Caco-2 (cell line): ENCODE measurements at regions not wholly inside any gene's neighbourhood (a gene's known extent, or its start where the extent isn't known, plus 50 kb on each side); places are given as distances from the start of the nearest gene placed in this dataset.

ENCODE experiments used
- BruUV-seq: library from RNA; stranded (reverse); fragments of 400-500 nt; replicated peaks from 2 replicates; lab custom pipeline; 2021; lab: Mats Ljungman, UMichigan
- CTCF ChIA-PET: fragments of 300-600 bp; sonication (Branson Sonifier 250); formaldehyde crosslinking; loops from one replicate; lab custom pipeline; 2022; ENCODE audit warnings: antibody characterized with exemption; lab: Charles Lee
- POLR2A ChIA-PET: fragments of 300-600 bp; sonication (Branson Sonifier 250); formaldehyde crosslinking; loops from one replicate; lab custom pipeline; 2022; ENCODE audit warnings: antibody characterized with exemption; lab: Charles Lee
- DNase-seq, 2 experiments: peaks; one replicate each; pipeline versions ENCODE4 v3.0.0 to v3.0.0-alpha.2; 2020 to 2022
- H3K27me3 ChIP-seq: replicated peaks from 2 replicates; pipeline ENCODE4 v1.6.0; 2011; ENCODE audit warnings: low read length; ENCODE audit not compliant: control insufficient read depth, insufficient read depth
- H3K36me3 ChIP-seq: 2 replicates; pipeline ENCODE4 v1.5.1; 2011; ENCODE audit warnings: low read length; ENCODE audit not compliant: control insufficient read depth, insufficient read depth
- H3K4me1 ChIP-seq: fragments of 250-450 bp; sonication (Bioruptor Pico); 2 replicates; pipeline ENCODE4 v1.5.1; 2020; ENCODE audit warnings: mild to moderate bottlenecking
- H3K4me3 ChIP-seq: 2 replicates; pipeline ENCODE4 v1.5.1; 2011; ENCODE audit warnings: low read depth, mild to moderate bottlenecking, control low read depth, low read length
- H3K9me3 ChIP-seq: fragments of 250-450 bp; sonication (Bioruptor Pico); 2 replicates; pipeline ENCODE4 v1.5.1; 2020; ENCODE audit warnings: mild to moderate bottlenecking, moderate library complexity
- H3K27ac Mint-ChIP-seq: one replicate; pipeline ENCODE4 v1.8.0; 2022; ENCODE audit warnings: mixed read lengths; ENCODE audit not compliant: unreplicated experiment
- H3K27me3 Mint-ChIP-seq: one replicate; pipeline ENCODE4 v1.8.0; 2022; ENCODE audit warnings: mixed read lengths; ENCODE audit not compliant: insufficient read depth, unreplicated experiment
- H3K36me3 Mint-ChIP-seq: one replicate; pipeline ENCODE4 v1.8.0; 2022; ENCODE audit warnings: mild to moderate bottlenecking, mixed read lengths; ENCODE audit not compliant: insufficient read depth, unreplicated experiment
- H3K4me1 Mint-ChIP-seq: one replicate; pipeline ENCODE4 v1.8.0; 2022; ENCODE audit warnings: low read depth, mixed read lengths; ENCODE audit not compliant: unreplicated experiment
- H3K4me3 Mint-ChIP-seq: one replicate; pipeline ENCODE4 v1.8.0; 2022; ENCODE audit warnings: mild to moderate bottlenecking, moderate library complexity, mixed read lengths; ENCODE audit not compliant: unreplicated experiment
- H3K9me3 Mint-ChIP-seq: one replicate; pipeline ENCODE4 v1.8.0; 2022; ENCODE audit warnings: mixed read lengths; ENCODE audit not compliant: unreplicated experiment
- CTCF ChIP-seq, 2 experiments: fragments of 200-600 bp in 1 of 2; IDR thresholded peaks; 1 replicate in 1 of 2; 2 replicates in 1 of 2; pipeline versions ENCODE4 v1.5.1 to v1.8.0; 2011 to 2022; ENCODE audit warnings: antibody characterized with exemption in 1 of 2, control low read depth in 1 of 2, inconsistent platforms in 1 of 2, low read depth in 1 of 2, low read length in 1 of 2, mild to moderate bottlenecking in 1 of 2, moderate library complexity in 1 of 2; ENCODE audit not compliant: insufficient read depth in 1 of 2, severe bottlenecking in 1 of 2, unreplicated experiment in 1 of 2
- intact Hi-C: fragments of 100-400 bp; cut with micrococcal nuclease; formaldehyde crosslinking; loops from one replicate; pipeline ENCODE4 v1.10.0; 2022; ENCODE audit not compliant: unreplicated experiment

GRCh38 chr12:94834036-94834625 lies 169.4 kb downstream of the NDUFA12 start:
- peaks cover 10% of the 10 kb centered on the region for H3K9me3 Mint-ChIP-seq
- no peak overlapping the region for H3K4me3 Mint-ChIP-seq
- H3K4me1 ChIP-seq, result no peaks in the 10 kb centered on the region
- TF ChIP-seq CTCF (IDR thresholded peaks at IDR 0.05; ENCODE audit: insufficient read depth in 1 of 2, low read depth in 1 of 2, low read length in 1 of 2, severe bottlenecking in 1 of 2, unreplicated experiment in 1 of 2), result no peak
- no peaks in the 10 kb centered on the region for H3K36me3 ChIP-seq
- H3K27me3 ChIP-seq, result no peaks in the 10 kb centered on the region
- H3K36me3 Mint-ChIP-seq, result no peaks in the 10 kb centered on the region
- no peak overlapping the region for H3K27ac Mint-ChIP-seq
- H3K9me3 ChIP-seq, result no peaks in the 10 kb centered on the region
- no peak overlapping the region for H3K4me3 ChIP-seq
- ChIA-PET POLR2A (no interaction called here), CTCF (interaction anchor here (1.6 kb wide), 1 partner anchor 19 kb away, joined by 4 read pairs; no protein-coding TSS in a partner anchor)
- peaks cover 6% of the 10 kb centered on the region for H3K4me1 Mint-ChIP-seq
- BruUV-seq, result no TSS peak
- DNase-seq, result no peak
- no peaks in the 10 kb centered on the region for H3K27me3 Mint-ChIP-seq
- intact Hi-C loops, result no loop called here

GRCh38 chr12:94832780-94833681 lies 170.5 kb downstream of the NDUFA12 start:
- TF ChIP-seq CTCF (IDR thresholded peaks at IDR 0.05; ENCODE audit: insufficient read depth in 1 of 2, low read depth in 1 of 2, low read length in 1 of 2, severe bottlenecking in 1 of 2, unreplicated experiment in 1 of 2), result no peak
- no peaks in the 10 kb centered on the region for H3K27me3 Mint-ChIP-seq
- intact Hi-C loops, result no loop called here
- no peak overlapping the region for H3K4me3 Mint-ChIP-seq
- H3K36me3 Mint-ChIP-seq, result no peaks in the 10 kb centered on the region
- Histone ChIP-seq H3K4me1 (no peaks in the 10 kb centered on the region), H3K36me3 (no peaks in the 10 kb centered on the region), H3K4me3 (no peak overlapping the region), H3K9me3 (no peaks in the 10 kb centered on the region), H3K27me3 (no peaks in the 10 kb centered on the region)
- peaks cover 6% of the 10 kb centered on the region for H3K4me1 Mint-ChIP-seq
- ChIA-PET CTCF (no interaction called here), POLR2A (no interaction called here)
- DNase-seq, result no peak
- H3K27ac Mint-ChIP-seq, result peak overlapping the region; percentile 42
- peaks cover 7% of the 10 kb centered on the region for H3K9me3 Mint-ChIP-seq
- BruUV-seq, result no TSS peak

- H3K27me3 Mint-ChIP-seq, result no peaks in the 10 kb centered on the region
- no peak overlapping the region for H3K4me3 ChIP-seq
- no peak overlapping the region for H3K27ac Mint-ChIP-seq
- H3K9me3 Mint-ChIP-seq, result no peaks in the 10 kb centered on the region
- TF ChIP-seq CTCF (IDR thresholded peaks at IDR 0.05; ENCODE audit: insufficient read depth in 1 of 2, low read depth in 1 of 2, low read length in 1 of 2, severe bottlenecking in 1 of 2, unreplicated experiment in 1 of 2), result no peak
- no peaks in the 10 kb centered on the region for H3K27me3 ChIP-seq
- H3K36me3 Mint-ChIP-seq, result no peaks in the 10 kb centered on the region
- H3K4me1 ChIP-seq, result no peaks in the 10 kb centered on the region
- ChIA-PET POLR2A (no interaction called here), CTCF (no interaction called here)
- no TSS peak for BruUV-seq
- DNase-seq, result no peak
- no peaks in the 10 kb centered on the region for H3K36me3 ChIP-seq
- no peak overlapping the region for H3K4me3 Mint-ChIP-seq
- intact Hi-C loops, result no loop called here
- no peaks in the 10 kb centered on the region for H3K9me3 ChIP-seq
- peaks cover 6% of the 10 kb centered on the region for H3K4me1 Mint-ChIP-seq
Measured at GRCh38 chr12:94832105-94832504, 171.4 kb downstream of the NDUFA12 start.
